NCI-H2029 treated with DMSO at 0.1 percent for 48 hours (cell line): ENCODE measurements at regions not wholly inside any gene's neighbourhood (a gene's known extent, or its start where the extent isn't known, plus 50 kb on each side); places are given as distances from the start of the nearest gene placed in this dataset.

ENCODE experiments used
- DNase-seq: peaks from one replicate; lab custom pipeline; 2025; lab: John Stamatoyannopoulos, UW

GRCh38 chr1:48052923-48053291 is 55.7 kb upstream of the TRABD2B start:
- DNase-seq: no peak

- no peak for DNase-seq
These were observed 54.4 kb upstream of the TRABD2B start for GRCh38 chr1:48051466-48052126.

- DNase-seq: no peak
These were observed 52.8 kb upstream of the TRABD2B start for GRCh38 chr1:48049823-48050535.

- DNase-seq: no peak
These were observed 51.8 kb upstream of the TRABD2B start for GRCh38 chr1:48048980-48049379.

- no peak for DNase-seq
These were observed 50.9 kb upstream of the TRABD2B start for GRCh38 chr1:48048064-48048463.

GRCh38 chr1:48047116-48047515 is 49.9 kb upstream of the TRABD2B start:
- no peak for DNase-seq
